ENCODE measurements at regions not wholly inside any gene's neighbourhood (a gene's known extent, or its start where the extent isn't known, plus 50 kb on each side); places are given as distances from the start of the nearest gene placed in this dataset.
"Not testable (repeated sequence)": the region's sequence is repeated elsewhere in the genome, so short reads cannot be mapped to it uniquely, and the experiment has no call there.

DNA sequence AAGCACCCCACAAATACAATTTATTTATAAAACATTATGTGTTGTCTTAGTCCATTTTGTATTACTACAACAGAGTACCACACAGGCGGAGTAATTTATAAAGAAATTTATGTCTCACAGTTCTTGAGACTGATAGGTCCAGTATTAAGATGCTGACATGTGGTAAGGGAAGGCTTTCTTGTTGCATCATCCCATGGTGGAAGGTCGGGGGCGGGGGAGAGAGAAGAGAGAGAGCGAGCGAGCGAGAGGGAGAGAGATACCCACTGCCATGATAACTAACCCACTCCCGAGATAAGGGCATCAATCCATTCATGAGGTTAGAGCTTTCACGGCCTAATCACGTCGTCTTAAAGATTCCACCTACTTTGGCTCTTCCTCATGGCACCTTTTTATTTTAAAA is 117.8 kb downstream of the KCNJ12 start:
- peaks cover 5% of the 10 kb centered on the region for H3K27me3 ChIP-seq (replicated peaks; ENCODE audit: control insufficient read depth, insufficient read depth, low read length)
- no peak for DNase-seq (ENCODE audit: extremely low read depth, insufficient read length)
- no peak overlapping the region for H3K4me3 ChIP-seq (replicated peaks; ENCODE audit: low read depth, low read length)
- no peaks in the 10 kb centered on the region for H3K36me3 ChIP-seq (ENCODE audit: control insufficient read depth, insufficient read depth, low read length)
- TF ChIP-seq, protein P1, sequence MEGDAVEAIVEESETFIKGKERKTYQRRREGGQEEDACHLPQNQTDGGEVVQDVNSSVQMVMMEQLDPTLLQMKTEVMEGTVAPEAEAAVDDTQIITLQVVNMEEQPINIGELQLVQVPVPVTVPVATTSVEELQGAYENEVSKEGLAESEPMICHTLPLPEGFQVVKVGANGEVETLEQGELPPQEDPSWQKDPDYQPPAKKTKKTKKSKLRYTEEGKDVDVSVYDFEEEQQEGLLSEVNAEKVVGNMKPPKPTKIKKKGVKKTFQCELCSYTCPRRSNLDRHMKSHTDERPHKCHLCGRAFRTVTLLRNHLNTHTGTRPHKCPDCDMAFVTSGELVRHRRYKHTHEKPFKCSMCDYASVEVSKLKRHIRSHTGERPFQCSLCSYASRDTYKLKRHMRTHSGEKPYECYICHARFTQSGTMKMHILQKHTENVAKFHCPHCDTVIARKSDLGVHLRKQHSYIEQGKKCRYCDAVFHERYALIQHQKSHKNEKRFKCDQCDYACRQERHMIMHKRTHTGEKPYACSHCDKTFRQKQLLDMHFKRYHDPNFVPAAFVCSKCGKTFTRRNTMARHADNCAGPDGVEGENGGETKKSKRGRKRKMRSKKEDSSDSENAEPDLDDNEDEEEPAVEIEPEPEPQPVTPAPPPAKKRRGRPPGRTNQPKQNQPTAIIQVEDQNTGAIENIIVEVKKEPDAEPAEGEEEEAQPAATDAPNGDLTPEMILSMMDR (IDR thresholded peaks at IDR 0.05; ENCODE audit: insufficient read depth, low read length, poor library complexity, severe bottlenecking) = no peak

DNA sequence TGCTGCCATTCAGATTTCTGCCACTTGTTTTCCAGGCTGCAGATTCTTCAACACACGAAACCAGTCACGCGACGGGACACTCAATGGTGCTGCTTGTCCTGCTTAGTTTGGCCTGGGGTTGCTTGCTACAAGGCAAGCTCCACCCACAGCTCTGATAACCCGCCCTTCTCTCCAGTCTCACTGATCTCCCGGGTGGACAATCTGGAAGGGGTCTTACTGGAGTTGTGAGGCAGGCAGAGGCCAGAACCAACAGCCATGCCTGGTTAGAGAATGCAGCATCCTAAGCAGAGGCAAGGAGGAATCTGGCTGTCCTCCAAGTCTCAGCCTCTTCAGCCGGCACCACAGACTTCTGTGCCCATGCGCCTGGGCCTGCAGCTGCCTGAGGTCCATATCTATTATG is 119.1 kb downstream of the KCNJ12 start:
- DNase-seq (ENCODE audit: extremely low read depth, insufficient read length) = no peak
- no peak overlapping the region for H3K4me3 ChIP-seq (replicated peaks; ENCODE audit: low read depth, low read length)
- peaks cover 5% of the 10 kb centered on the region for H3K27me3 ChIP-seq (replicated peaks; ENCODE audit: control insufficient read depth, insufficient read depth, low read length)
- TF ChIP-seq, protein P1 (IDR thresholded peaks at IDR 0.05; ENCODE audit: insufficient read depth, low read length, poor library complexity, severe bottlenecking) = no peak
- H3K36me3 ChIP-seq (ENCODE audit: control insufficient read depth, insufficient read depth, low read length) = no peaks in the 10 kb centered on the region

DNA sequence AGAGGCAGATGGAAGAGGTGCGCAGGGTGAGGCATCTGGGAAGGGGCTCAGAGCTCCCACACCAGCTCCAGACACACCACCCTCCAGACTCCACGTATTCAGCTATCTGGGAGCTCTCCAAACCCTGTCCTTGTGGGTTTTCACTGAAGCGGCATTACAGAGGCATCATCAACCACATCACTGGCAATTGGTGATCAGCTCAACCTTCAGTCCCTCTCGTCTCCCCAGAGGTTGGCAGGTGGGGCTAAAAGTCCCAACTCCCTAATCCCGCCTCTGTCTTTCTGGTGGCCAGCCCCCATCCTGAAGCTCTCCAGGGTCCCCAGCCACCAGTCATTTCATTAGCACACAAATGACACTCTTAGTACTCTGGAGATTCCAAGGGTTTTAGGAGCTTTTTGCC is 123.9 kb downstream of the KCNJ12 start:
- no peak overlapping the region for H3K4me3 ChIP-seq (replicated peaks; ENCODE audit: low read depth, low read length)
- H3K27me3 ChIP-seq (replicated peaks; ENCODE audit: control insufficient read depth, insufficient read depth, low read length) = peaks cover 5% of the 10 kb centered on the region
- H3K36me3 ChIP-seq (ENCODE audit: control insufficient read depth, insufficient read depth, low read length) = no peaks in the 10 kb centered on the region
- DNase-seq (ENCODE audit: extremely low read depth, insufficient read length) = no peak
- TF ChIP-seq, protein P1 (IDR thresholded peaks at IDR 0.05; ENCODE audit: insufficient read depth, low read length, poor library complexity, severe bottlenecking) = no peak

DNA sequence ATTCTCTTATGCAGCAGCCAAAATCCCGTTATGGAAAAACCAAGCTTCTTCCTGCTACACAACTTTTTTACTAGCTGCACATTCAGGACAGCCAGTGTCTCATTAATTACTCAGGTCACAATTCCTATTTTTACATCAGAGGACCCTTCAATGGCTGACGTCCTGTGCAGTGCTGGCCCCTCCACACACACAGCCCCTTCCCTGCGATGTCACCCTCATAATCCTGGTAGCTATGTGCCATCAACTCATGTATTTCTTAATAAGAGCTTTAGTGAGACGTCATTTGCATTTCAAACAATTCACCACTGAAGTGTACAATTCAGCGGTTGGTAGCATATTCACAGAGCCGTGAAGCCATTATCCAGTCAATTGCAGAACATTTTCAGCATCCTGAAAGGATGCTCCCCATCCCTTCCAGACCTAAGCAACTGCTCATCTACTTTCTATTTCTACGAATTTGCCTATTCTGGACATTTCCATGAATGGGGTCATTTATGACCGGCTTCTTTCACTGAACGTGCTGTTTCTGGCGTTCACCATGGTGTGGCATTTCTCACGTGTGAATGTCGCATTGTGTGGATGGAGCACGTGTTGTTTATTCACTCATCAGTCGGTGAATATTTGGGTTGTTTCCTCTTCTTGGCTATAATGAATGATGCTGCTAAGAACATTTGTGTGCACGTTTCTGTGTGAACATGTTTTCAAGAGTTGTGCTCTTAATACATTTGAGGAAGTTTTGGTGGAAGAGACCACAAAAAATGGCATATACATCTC is 126.0 kb downstream of the KCNJ12 start:
- not testable (repeated sequence) for H3K27me3 ChIP-seq (replicated peaks; ENCODE audit: control insufficient read depth, insufficient read depth, low read length)

DNA sequence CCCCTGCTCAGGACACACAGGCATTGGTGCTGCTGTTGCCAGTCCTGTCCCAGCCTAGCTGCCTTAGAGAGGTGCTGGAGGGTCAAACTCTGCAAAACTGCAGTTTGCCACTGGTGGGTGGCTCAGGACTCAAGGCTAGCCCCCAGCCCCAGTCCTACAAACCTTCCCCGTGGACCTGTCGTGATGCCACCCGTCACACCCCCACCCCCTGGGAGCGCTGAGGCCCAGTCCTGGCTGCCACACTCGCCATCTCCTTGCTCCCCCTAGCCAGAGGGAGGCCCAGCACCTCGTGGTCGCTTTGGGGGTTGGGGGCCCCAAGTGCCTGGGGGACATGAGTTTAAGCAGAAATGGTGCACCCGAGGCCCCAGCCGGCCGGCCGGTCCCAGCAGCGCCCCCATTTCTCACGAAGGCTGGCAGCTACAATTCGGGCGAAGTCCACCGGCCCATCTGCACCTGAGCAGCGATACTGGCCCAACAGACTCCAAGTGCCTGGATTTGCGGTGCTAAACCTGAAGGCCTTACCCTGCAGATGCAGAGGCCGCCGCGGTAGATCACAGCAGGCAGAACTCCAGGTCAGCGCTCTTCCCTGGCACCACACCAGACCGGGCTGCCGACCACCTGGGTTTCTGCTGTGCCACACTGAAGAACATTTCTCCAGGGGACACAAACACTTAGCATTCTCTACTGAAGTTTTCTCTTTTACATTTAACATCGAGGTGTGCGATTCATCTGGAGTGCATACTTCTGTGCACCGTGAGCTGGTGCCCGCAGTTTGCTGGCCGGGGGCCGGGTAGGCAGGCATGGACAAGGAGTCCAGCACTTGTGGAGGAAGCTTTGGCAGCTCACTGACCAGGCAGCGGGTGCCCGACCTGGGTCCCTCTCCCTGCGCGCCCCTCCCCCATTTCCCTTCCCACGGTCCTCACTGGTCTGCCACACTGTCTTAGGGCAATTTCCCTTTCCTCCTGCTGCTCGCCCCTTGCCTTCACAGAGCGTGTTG is 130.0 kb downstream of the KCNJ12 start:
- H3K27me3 ChIP-seq (replicated peaks; ENCODE audit: control insufficient read depth, insufficient read depth, low read length) = no peaks in the 10 kb centered on the region
- no peaks in the 10 kb centered on the region for H3K36me3 ChIP-seq (ENCODE audit: control insufficient read depth, insufficient read depth, low read length)
- H3K4me3 ChIP-seq (replicated peaks; ENCODE audit: low read depth, low read length) = no peak overlapping the region
- DNase-seq (ENCODE audit: extremely low read depth, insufficient read length) = no peak
- TF ChIP-seq, protein P1 (IDR thresholded peaks at IDR 0.05; ENCODE audit: insufficient read depth, low read length, poor library complexity, severe bottlenecking) = no peak

More for the DNA sequence above, 126.0 kb downstream of the KCNJ12 start:
- not testable (repeated sequence) for H3K36me3 ChIP-seq (ENCODE audit: control insufficient read depth, insufficient read depth, low read length); H3K4me3 ChIP-seq (replicated peaks; ENCODE audit: low read depth, low read length); DNase-seq (ENCODE audit: extremely low read depth, insufficient read length)

DNA sequence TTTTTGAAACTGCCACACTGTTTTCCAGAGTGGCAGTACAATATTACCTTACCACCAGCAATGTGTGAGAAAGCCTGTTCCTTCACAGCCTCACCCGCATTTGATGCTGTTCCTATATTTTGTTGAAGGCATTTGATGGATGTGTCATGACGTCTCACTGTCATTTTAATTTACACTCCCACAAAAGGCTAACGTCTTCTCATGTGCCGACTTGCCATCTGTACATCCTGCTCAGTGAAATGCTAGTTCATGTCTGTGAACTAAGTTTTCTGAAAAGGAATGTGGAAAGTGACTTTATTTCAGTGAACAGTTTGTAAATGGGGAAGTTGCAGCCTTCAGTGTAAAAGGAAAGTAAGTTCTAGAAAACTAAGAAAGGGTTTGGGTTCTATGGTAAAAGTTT is 131.6 kb downstream of the KCNJ12 start:
- H3K27me3 ChIP-seq (replicated peaks; ENCODE audit: control insufficient read depth, insufficient read depth, low read length); DNase-seq (ENCODE audit: extremely low read depth, insufficient read length); H3K36me3 ChIP-seq (ENCODE audit: control insufficient read depth, insufficient read depth, low read length); H3K4me3 ChIP-seq (replicated peaks; ENCODE audit: low read depth, low read length): not testable (repeated sequence)
